Stimulated activated memory B cell treated with anti-CD40 and anti-IgM and Interleukin-4, amounts not matched to agents 10 μg/mL and 1 μg/mL and 100 μg/mL, for 72 hours (primary cell): ENCODE measurements at regions not wholly inside any gene's neighbourhood (a gene's known extent, or its start where the extent isn't known, plus 50 kb on each side); places are given as distances from the start of the nearest gene placed in this dataset.
A peak's percentile ranks its signal among the peaks of the same experiment; 100 is the strongest.

Experiments used
- ATAC-seq: fragments of 150-1000 bp; cut with Tn5 transposase; 2 replicates; pipeline ENCODE4 v1.10.0; 2021
- H3K27ac Mint-ChIP-seq: one replicate; pipeline ENCODE4 v1.8.0; 2022; ENCODE audit warnings: mild to moderate bottlenecking, mixed read lengths
- H3K27me3 Mint-ChIP-seq: one replicate; pipeline ENCODE4 v1.8.0; 2022; ENCODE audit warnings: mixed read lengths
- H3K36me3 Mint-ChIP-seq: one replicate; pipeline ENCODE4 v1.8.0; 2022; ENCODE audit warnings: mixed read lengths
- H3K4me1 Mint-ChIP-seq: one replicate; pipeline ENCODE4 v1.8.0; 2022; ENCODE audit warnings: mixed read lengths
- H3K4me3 Mint-ChIP-seq: one replicate; pipeline ENCODE4 v1.8.0; 2022; ENCODE audit warnings: mild to moderate bottlenecking, moderate library complexity, mixed read lengths
- H3K9me3 Mint-ChIP-seq: one replicate; pipeline ENCODE4 v1.8.0; 2022; ENCODE audit warnings: mixed read lengths

- ATAC-seq, result no peak
- Mint-ChIP-seq H3K4me1 (peaks cover 10% of the 10 kb centered on the region), H3K36me3 (no peaks in the 10 kb centered on the region), H3K27me3 (peaks cover 33% of the 10 kb centered on the region), H3K4me3 (no peak overlapping the region), H3K27ac (no peak overlapping the region), H3K9me3 (peaks cover 10% of the 10 kb centered on the region)
Measured at GRCh38 chr2:239756790-239757760, 268.1 kb downstream of the NDUFA10 start.

DNA sequence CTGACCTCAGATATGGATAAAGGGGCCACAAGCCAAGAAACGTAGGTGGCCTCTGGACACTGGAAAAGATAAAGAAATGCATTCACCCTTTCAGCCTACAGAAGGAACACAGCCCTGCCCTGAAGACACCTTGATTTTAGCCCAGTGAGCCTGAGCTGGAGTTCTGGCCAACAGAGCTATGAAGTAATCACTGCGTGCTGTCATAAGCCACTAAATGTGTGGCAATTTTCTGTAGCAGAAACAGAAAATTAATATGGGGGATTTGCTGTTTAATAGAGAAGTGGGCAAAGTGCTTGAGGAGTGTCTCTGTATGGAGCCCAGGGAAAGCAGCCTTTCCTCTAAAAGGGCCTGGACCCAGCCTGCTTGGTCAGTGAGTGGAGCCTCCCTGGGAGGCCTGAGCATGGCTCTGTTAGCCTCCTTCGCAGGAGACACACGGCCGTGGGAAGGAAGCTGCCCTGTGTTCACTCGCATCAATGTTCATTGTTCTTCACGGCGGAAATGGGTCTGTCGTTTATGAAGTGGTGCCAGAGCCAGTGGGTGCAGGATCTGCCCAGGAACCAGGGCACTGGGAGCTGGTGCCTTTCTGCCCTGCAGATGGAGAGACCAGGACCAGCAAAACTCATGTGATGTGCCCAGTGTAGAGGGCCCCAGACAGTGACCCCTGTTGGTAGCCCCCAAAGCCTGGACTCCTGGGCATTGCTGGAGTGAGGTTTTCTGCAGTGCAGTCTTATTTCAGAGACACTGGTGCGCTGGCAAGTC lies 268.9 kb downstream of the NDUFA10 start:
- H3K4me3 Mint-ChIP-seq, result no peak overlapping the region
- no peak for ATAC-seq
- no peak overlapping the region for H3K27ac Mint-ChIP-seq
- H3K4me1 Mint-ChIP-seq, result peaks cover 10% of the 10 kb centered on the region
- peaks cover 10% of the 10 kb centered on the region for H3K9me3 Mint-ChIP-seq
- no peaks in the 10 kb centered on the region for H3K36me3 Mint-ChIP-seq
- peaks cover 33% of the 10 kb centered on the region for H3K27me3 Mint-ChIP-seq

GRCh38 chr2:239753401-239753837 lies 271.7 kb downstream of the NDUFA10 start:
- peaks cover 10% of the 10 kb centered on the region for H3K4me1 Mint-ChIP-seq
- ATAC-seq, result no peak
- no peaks in the 10 kb centered on the region for H3K36me3 Mint-ChIP-seq
- peaks cover 10% of the 10 kb centered on the region for H3K9me3 Mint-ChIP-seq
- no peak overlapping the region for H3K4me3 Mint-ChIP-seq
- H3K27ac Mint-ChIP-seq, result no peak overlapping the region
- H3K27me3 Mint-ChIP-seq, result peaks cover 33% of the 10 kb centered on the region

- ATAC-seq, result no peak
- Mint-ChIP-seq H3K27me3 (peaks cover 32% of the 10 kb centered on the region), H3K36me3 (no peaks in the 10 kb centered on the region), H3K27ac (no peak overlapping the region), H3K4me3 (no peak overlapping the region), H3K4me1 (peaks cover 10% of the 10 kb centered on the region), H3K9me3 (peaks cover 10% of the 10 kb centered on the region)
Measured at GRCh38 chr2:239752951-239753350, 272.2 kb downstream of the NDUFA10 start.

- Mint-ChIP-seq H3K36me3 (no peaks in the 10 kb centered on the region), H3K27ac (no peak overlapping the region), H3K27me3 (peaks cover 22% of the 10 kb centered on the region), H3K4me1 (peaks cover under 1% of the 10 kb centered on the region), H3K9me3 (peaks cover 10% of the 10 kb centered on the region), H3K4me3 (no peak overlapping the region)
- ATAC-seq, result peak; percentile 35
Measured at GRCh38 chr2:239751679-239752355, 273.3 kb downstream of the NDUFA10 start.

DNA sequence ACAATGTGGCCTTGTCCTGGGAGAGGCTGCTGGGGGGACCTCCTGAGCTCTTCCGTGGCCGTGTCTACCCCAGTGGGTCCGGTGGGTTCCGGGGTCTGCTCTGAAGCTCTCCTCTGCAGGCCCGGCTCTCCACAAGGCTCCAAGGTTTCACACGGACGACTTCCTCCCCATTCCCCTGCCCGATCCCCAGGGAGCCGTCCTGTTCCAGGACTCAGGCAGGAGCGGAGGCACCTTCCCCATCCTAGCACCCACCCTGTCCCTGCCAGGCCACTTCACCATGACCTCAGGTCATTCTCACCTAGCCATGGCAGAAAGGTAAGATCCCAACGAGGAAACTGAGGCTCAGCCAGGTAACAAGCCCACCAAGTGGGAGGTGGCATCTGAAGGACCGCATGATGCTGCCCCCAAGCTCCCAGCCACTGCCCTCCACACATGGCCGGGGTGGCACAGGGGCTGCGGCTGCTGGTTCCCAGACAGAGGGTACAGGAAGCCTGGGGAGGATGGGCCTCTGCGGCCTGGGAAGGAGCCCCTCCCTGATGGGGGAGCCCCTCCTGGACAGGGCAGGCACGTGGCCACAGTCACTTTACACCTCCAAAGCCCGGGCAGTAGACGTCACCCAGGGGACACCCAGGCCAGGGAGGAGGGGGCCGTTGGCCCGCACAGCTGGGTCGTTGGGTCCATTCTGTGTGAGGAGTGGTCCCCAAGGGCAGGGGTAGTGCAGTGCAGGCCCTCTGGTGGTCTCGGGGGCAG lies 274.0 kb downstream of the NDUFA10 start:
- peaks cover 10% of the 10 kb centered on the region for H3K9me3 Mint-ChIP-seq
- H3K4me1 Mint-ChIP-seq, result no peaks in the 10 kb centered on the region
- H3K36me3 Mint-ChIP-seq, result no peaks in the 10 kb centered on the region
- H3K27ac Mint-ChIP-seq, result no peak overlapping the region
- no peak overlapping the region for H3K4me3 Mint-ChIP-seq
- peaks cover 22% of the 10 kb centered on the region for H3K27me3 Mint-ChIP-seq
- no peak for ATAC-seq

DNA sequence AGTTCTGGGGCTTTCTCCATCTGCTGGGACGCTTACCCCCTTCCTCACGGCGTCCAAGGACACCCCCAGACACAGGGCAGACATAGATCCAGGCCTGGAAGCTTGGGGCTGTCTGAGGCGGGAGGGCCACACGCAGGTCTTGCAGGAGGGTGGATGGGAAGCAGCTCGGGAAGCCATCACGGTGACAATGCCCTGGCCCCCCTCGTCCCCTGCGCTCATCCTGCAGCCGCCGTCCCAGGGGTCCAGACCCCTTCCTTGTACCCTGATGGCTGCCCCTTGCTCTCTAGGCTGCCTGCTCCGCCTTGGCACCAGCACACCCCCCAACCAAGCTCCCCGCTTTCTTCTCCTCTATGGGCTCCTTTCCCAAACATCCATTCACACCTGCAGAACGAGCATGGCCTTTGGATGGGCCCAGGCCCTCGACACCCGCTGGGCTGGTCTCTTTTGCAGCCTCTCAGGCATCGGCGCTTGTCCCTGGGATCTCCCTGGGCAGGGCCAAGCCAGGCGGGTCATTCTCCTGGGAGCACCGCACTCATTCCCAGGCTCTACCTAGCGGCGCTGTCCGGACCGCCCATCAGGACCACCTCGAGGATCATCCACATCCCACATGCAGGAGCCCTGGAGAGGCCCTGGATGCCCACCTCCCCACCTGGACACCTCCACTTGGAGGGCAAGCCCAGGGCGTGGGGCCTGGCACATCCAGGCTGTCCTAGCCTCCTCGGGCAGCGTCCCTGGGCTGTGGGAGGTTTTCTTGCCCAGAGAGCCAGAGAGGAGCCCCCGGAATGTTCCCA lies 274.9 kb downstream of the NDUFA10 start:
- no peak for ATAC-seq
- Mint-ChIP-seq H3K9me3 (peaks cover 8% of the 10 kb centered on the region), H3K4me1 (no peaks in the 10 kb centered on the region), H3K27ac (no peak overlapping the region), H3K36me3 (no peaks in the 10 kb centered on the region), H3K27me3 (peaks cover 22% of the 10 kb centered on the region), H3K4me3 (no peak overlapping the region)

- peaks cover 14% of the 10 kb centered on the region for H3K27me3 Mint-ChIP-seq
- H3K4me3 Mint-ChIP-seq, result no peak overlapping the region
- no peaks in the 10 kb centered on the region for H3K4me1 Mint-ChIP-seq
- H3K36me3 Mint-ChIP-seq, result no peaks in the 10 kb centered on the region
- H3K27ac Mint-ChIP-seq, result no peak overlapping the region
- ATAC-seq, result no peak
- peaks cover under 1% of the 10 kb centered on the region for H3K9me3 Mint-ChIP-seq
Measured at GRCh38 chr2:239749272-239749873, 275.8 kb downstream of the NDUFA10 start.

- Mint-ChIP-seq H3K27me3 (peaks cover 8% of the 10 kb centered on the region), H3K27ac (no peak overlapping the region), H3K4me3 (no peak overlapping the region), H3K36me3 (no peaks in the 10 kb centered on the region), H3K4me1 (no peaks in the 10 kb centered on the region), H3K9me3 (no peaks in the 10 kb centered on the region)
- no peak for ATAC-seq
Measured at GRCh38 chr2:239748811-239749210, 276.3 kb downstream of the NDUFA10 start.

GRCh38 chr2:239747771-239748170 lies 277.4 kb downstream of the NDUFA10 start:
- Mint-ChIP-seq H3K9me3 (no peaks in the 10 kb centered on the region), H3K4me3 (no peak overlapping the region), H3K27me3 (no peaks in the 10 kb centered on the region), H3K4me1 (no peaks in the 10 kb centered on the region), H3K27ac (no peak overlapping the region), H3K36me3 (no peaks in the 10 kb centered on the region)
- ATAC-seq, result no peak

DNA sequence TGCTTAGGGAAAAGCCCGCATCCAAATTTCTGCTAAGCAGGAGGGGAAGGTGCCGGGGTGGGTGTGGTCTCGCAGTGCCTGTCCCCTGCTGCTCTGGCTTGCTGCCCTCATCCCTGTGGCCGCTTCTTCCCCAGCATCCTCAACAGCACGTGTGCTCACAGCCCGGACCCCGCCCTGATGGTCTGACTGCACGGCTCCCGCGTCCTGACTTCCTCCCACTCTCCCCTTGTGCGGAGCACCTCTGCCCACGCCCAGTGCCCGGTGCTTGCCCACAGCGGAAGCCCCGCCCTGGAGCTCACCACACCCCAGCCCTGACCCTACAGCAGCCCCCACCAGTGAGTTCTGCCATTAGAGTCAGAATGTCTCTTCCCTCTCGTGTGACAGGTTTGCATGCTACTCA lies 277.9 kb downstream of the NDUFA10 start:
- Mint-ChIP-seq H3K27ac (no peak overlapping the region), H3K36me3 (no peaks in the 10 kb centered on the region), H3K4me3 (no peak overlapping the region), H3K9me3 (no peaks in the 10 kb centered on the region), H3K4me1 (no peaks in the 10 kb centered on the region), H3K27me3 (no peaks in the 10 kb centered on the region)
- ATAC-seq, result peak; percentile 25

DNA sequence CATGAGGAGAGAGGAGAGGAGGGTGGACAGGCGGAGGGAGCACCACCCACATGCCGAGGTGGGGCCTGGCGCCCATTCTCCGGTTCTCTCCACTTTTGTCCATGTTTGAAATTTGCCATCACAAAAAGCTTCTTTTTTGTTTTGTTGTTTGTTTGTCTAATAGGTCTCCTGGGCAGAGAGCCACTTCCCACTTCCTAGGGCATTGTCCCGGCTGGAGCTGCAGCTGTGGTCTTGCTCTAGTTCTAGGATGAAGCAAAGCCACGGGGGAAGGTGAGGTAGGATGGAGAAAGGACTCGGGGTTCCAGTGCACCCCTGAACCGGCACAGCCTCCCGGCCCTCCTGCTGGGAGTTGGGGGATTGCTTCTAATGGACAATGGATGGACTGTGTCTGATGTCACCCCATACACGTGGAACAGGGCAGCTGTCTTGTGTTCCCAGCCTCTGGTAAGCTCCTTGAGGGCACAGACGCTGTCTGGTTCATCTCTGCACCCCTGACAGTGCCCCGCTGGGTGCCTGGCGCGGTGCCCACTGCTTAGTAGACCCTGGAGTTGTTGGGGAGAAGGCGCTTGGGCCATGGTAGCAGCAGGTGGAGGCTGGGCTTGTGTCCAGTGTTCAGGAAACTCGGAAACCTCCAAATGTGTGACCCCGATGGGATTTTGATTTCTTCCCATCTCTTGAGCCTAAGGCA lies 278.4 kb downstream of the NDUFA10 start:
- no peak for ATAC-seq
- Mint-ChIP-seq H3K36me3 (no peaks in the 10 kb centered on the region), H3K27ac (no peak overlapping the region), H3K4me3 (no peak overlapping the region), H3K4me1 (no peaks in the 10 kb centered on the region), H3K27me3 (no peaks in the 10 kb centered on the region), H3K9me3 (no peaks in the 10 kb centered on the region)
